SK-N-SH (cell line): ENCODE measurements at regions not wholly inside any gene's neighbourhood (a gene's known extent, or its start where the extent isn't known, plus 50 kb on each side); places are given as distances from the start of the nearest gene placed in this dataset.

Source experiments
- CTCF ChIA-PET: fragments of 300-600, 350-600 bp; formaldehyde crosslinking; extraction: SDS; loops from one replicate; lab custom pipeline; 2021; lab: Yijun Ruan, JAX
- POLR2A ChIA-PET: fragments of 350-600 bp; sonication (Branson Sonifier 250); formaldehyde crosslinking; extraction: SDS; loops from one replicate; lab custom pipeline; 2020; ENCODE audit warnings: antibody characterized with exemption, inconsistent platforms; lab: Yijun Ruan, JAX
- DNase-seq: peaks from one replicate; pipeline ENCODE4 v3.0.0; 2012
- H2AFZ ChIP-seq: fragments of 200-600 bp; sonication (generic); 2 replicates; pipeline ENCODE4 v1.8.1; 2016; ENCODE audit warnings: antibody characterized with exemption, mild to moderate bottlenecking, low read depth
- H3F3A ChIP-seq: fragments of 200-600 bp; sonication (generic); replicated peaks from 2 replicates; pipeline ENCODE3; 2016; ENCODE audit warnings: antibody characterized with exemption, mild to moderate bottlenecking; ENCODE audit not compliant: insufficient read depth
- H3K27ac ChIP-seq, 2 experiments: fragments of 200-500 bp in 1 of 2; fragments of 200-600 bp in 1 of 2; sonication (Bioruptor generic) in 1 of 2; sonication (generic), shearing (Covaris generic) in 1 of 2; 2 replicates each; pipeline versions ENCODE4 v1.5.1 to v1.6.1; 2014 to 2016; ENCODE audit warnings: low read depth in 2 of 2, inconsistent platforms in 1 of 2, low read length in 1 of 2, mild to moderate bottlenecking in 1 of 2, mixed read lengths in 1 of 2
- H3K27me3 ChIP-seq: fragments of 200-600 bp; sonication (generic), shearing (Covaris generic); 2 replicates; pipeline ENCODE4 v1.6.1; 2016; ENCODE audit warnings: mixed run types; ENCODE audit not compliant: insufficient read depth
- H3K36me3 ChIP-seq, 2 experiments: fragments of 200-500 bp in 1 of 2; fragments of 200-600 bp in 1 of 2; sonication (Bioruptor generic) in 1 of 2; sonication (generic) in 1 of 2; replicated peaks in 1 of 2; 2 replicates each; pipeline versions ENCODE3 to v1.5.1; 2014 to 2016; ENCODE audit warnings: low read length in 1 of 2, mild to moderate bottlenecking in 1 of 2; ENCODE audit not compliant: insufficient read depth in 2 of 2, control insufficient read depth in 1 of 2
- H3K4me1 ChIP-seq, 2 experiments: fragments of 200-500 bp in 1 of 2; fragments of 200-600 bp in 1 of 2; sonication (Bioruptor generic) in 1 of 2; sonication (generic), shearing (Covaris generic) in 1 of 2; 2 replicates each; pipeline versions ENCODE4 v1.5.1 to v1.6.1; 2014 to 2016; ENCODE audit warnings: low read depth in 1 of 2, low read length in 1 of 2, mixed run types in 1 of 2; ENCODE audit not compliant: insufficient read depth in 2 of 2, control insufficient read depth in 1 of 2
- H3K4me2 ChIP-seq: fragments of 200-600 bp; sonication (generic), shearing (Covaris generic); 2 replicates; pipeline ENCODE4 v1.6.1; 2017; ENCODE audit warnings: mixed run types
- H3K4me3 ChIP-seq, 2 experiments: fragments of 200-500 bp in 1 of 2; fragments of 200-600 bp in 1 of 2; sonication (Bioruptor generic) in 1 of 2; sonication (generic), shearing (Covaris generic) in 1 of 2; 2 replicates each; pipeline versions ENCODE4 v1.5.1 to v1.8.1; 2014 to 2016; ENCODE audit warnings: low read depth in 2 of 2, inconsistent platforms in 1 of 2, low read length in 1 of 2, mild to moderate bottlenecking in 1 of 2, mixed read lengths in 1 of 2, moderate library complexity in 1 of 2
- H3K79me2 ChIP-seq: fragments of 200-600 bp; sonication (generic); 2 replicates; pipeline ENCODE4 v1.8.1; 2017; ENCODE audit warnings: mild to moderate bottlenecking; ENCODE audit not compliant: insufficient read depth
- H3K9ac ChIP-seq: fragments of 200-600 bp; sonication (generic); 2 replicates; pipeline ENCODE4 v1.6.1; 2017; ENCODE audit warnings: mixed run types
- H3K9me2 ChIP-seq: fragments of 200-600 bp; sonication (generic); 2 replicates; pipeline ENCODE4 v1.6.1; 2017; ENCODE audit warnings: mixed run types
- H3K9me3 ChIP-seq: fragments of 200-600 bp; sonication (generic); 2 replicates; pipeline ENCODE4 v1.6.1; 2017; ENCODE audit warnings: mixed run types, mild to moderate bottlenecking, moderate library complexity
- H4K20me1 ChIP-seq: fragments of 200-600 bp; sonication (generic); 2 replicates; pipeline ENCODE4 v1.6.1; 2017; ENCODE audit warnings: mild to moderate bottlenecking, mixed run types; ENCODE audit not compliant: insufficient read depth
- CHD2 ChIP-seq: fragments of 150-350 bp; IDR thresholded peaks from 2 replicates; pipeline ENCODE4 v1.6.1; 2018; ENCODE audit warnings: low read length; ENCODE audit not compliant: partially characterized antibody
- ELF1 ChIP-seq: IDR thresholded peaks from 2 replicates; pipeline ENCODE4 v1.4.0; 2012
- EP300 ChIP-seq, 2 experiments: IDR thresholded peaks; 2 replicates each; pipeline versions ENCODE4 v1.4.0 to v1.6.1; 2012; ENCODE audit warnings: borderline replicate concordance in 1 of 2, low read depth in 1 of 2, low read length in 1 of 2
- EZH2phosphoT487 ChIP-seq: fragments of 200-600 bp; sonication (generic); IDR thresholded peaks from 2 replicates; pipeline ENCODE4 v1.6.1; 2017; ENCODE audit warnings: low read depth, mixed run types, mild to moderate bottlenecking, antibody characterized with exemption, moderate library complexity, borderline replicate concordance
- FOSL2 ChIP-seq: IDR thresholded peaks from 2 replicates; pipeline ENCODE4 v1.4.0; 2012; ENCODE audit warnings: low read depth, mild to moderate bottlenecking, moderate library complexity, borderline replicate concordance
- FOXJ3 ChIP-seq: sonication (generic); formaldehyde crosslinking; IDR thresholded peaks from 2 replicates; pipeline ENCODE4 v1.5.1; 2020; ENCODE audit warnings: mild to moderate bottlenecking, missing genetic modification reagents
- GABPA ChIP-seq: IDR thresholded peaks from 2 replicates; pipeline ENCODE4 v1.4.0; 2012; ENCODE audit warnings: low read depth, mild to moderate bottlenecking
- GATA2 ChIP-seq: sonication (generic); formaldehyde crosslinking; IDR thresholded peaks from 2 replicates; pipeline ENCODE4 v1.5.0; 2020; ENCODE audit warnings: mild to moderate bottlenecking, missing genetic modification reagents
- JUND ChIP-seq: IDR thresholded peaks from 2 replicates; pipeline ENCODE4 v1.4.0; 2012
- MEF2A ChIP-seq: IDR thresholded peaks from 2 replicates; pipeline ENCODE4 v1.4.0; 2012; ENCODE audit warnings: low read depth, borderline replicate concordance
- MXI1 ChIP-seq: IDR thresholded peaks from 2 replicates; pipeline ENCODE4 v1.6.1; 2012; ENCODE audit warnings: mild to moderate bottlenecking, low read depth, low read length, improper control_type of control experiment
- RAD21 ChIP-seq: IDR thresholded peaks from 2 replicates; pipeline ENCODE4 v1.6.1; 2012; ENCODE audit warnings: mild to moderate bottlenecking, low read length
- RFX5 ChIP-seq: IDR thresholded peaks from 2 replicates; pipeline ENCODE4 v1.6.1; 2012; ENCODE audit warnings: mild to moderate bottlenecking, improper control_type of control experiment, low read length
- SMC3 ChIP-seq: IDR thresholded peaks from 2 replicates; pipeline ENCODE4 v1.6.1; 2012; ENCODE audit warnings: low read depth, low read length, improper control_type of control experiment
- TCF12 ChIP-seq: IDR thresholded peaks from 2 replicates; pipeline ENCODE4 v1.4.0; 2012
- TEAD4 ChIP-seq: IDR thresholded peaks from 2 replicates; pipeline ENCODE4 v1.4.0; 2012; ENCODE audit warnings: mild to moderate bottlenecking, borderline replicate concordance; ENCODE audit not compliant: insufficient read depth
- YY1 ChIP-seq: IDR thresholded peaks from 2 replicates; pipeline ENCODE4 v1.4.0; 2012; ENCODE audit warnings: low read depth, mild to moderate bottlenecking
- WGBS: methylation state at CpG from one replicate; pipeline ENCODE4 v1.1.6; 2017; ENCODE audit warnings: low lambda C conversion rate; 5-methylcytosine and 5-hydroxymethylcytosine counted together
- TF ChIP-seq, protein P1 (sequence below): fragments of 200-600 bp; sonication (generic); IDR thresholded peaks from 2 replicates; pipeline ENCODE4 v1.6.1; 2017; ENCODE audit warnings: antibody characterized with exemption, mild to moderate bottlenecking, moderate library complexity
- TF ChIP-seq, protein P2 (sequence below): fragments of 150-350 bp; IDR thresholded peaks from 2 replicates; pipeline ENCODE4 v1.6.1; 2017; ENCODE audit warnings: antibody characterized with exemption, low read length, low read depth, borderline replicate concordance
- TF ChIP-seq, protein P3 (sequence below): fragments of 150-350 bp; IDR thresholded peaks from 2 replicates; pipeline ENCODE4 v1.6.1; 2016; ENCODE audit warnings: mild to moderate bottlenecking, low read depth, low read length

DNA sequence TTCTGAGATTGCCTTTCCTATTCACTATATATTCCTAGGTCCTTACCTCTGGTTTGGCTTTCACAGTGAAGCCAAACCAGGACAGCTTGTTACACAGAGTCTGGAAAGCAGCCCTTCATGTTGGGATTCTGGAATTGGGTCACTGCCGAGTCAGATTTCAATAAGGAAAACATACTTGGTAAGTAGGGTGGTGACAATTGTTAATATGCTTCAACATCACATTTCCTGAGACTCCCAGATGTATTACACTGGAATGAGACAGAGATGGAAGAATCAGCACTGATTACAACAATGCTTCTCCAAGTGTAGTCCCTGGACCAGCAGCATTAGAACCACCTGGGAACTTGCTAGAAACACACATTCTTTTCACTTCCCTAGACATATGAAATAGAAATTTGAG lies 268.9 kb upstream of the SEMA3C start (continued):
- TF ChIP-seq, protein P1, sequence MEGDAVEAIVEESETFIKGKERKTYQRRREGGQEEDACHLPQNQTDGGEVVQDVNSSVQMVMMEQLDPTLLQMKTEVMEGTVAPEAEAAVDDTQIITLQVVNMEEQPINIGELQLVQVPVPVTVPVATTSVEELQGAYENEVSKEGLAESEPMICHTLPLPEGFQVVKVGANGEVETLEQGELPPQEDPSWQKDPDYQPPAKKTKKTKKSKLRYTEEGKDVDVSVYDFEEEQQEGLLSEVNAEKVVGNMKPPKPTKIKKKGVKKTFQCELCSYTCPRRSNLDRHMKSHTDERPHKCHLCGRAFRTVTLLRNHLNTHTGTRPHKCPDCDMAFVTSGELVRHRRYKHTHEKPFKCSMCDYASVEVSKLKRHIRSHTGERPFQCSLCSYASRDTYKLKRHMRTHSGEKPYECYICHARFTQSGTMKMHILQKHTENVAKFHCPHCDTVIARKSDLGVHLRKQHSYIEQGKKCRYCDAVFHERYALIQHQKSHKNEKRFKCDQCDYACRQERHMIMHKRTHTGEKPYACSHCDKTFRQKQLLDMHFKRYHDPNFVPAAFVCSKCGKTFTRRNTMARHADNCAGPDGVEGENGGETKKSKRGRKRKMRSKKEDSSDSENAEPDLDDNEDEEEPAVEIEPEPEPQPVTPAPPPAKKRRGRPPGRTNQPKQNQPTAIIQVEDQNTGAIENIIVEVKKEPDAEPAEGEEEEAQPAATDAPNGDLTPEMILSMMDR, result no peak
- TF ChIP-seq FOSL2 (no peak), EP300 (IDR thresholded peaks at IDR 0.05; ENCODE audit: borderline replicate concordance in 1 of 2, low read depth in 1 of 2, low read length in 1 of 2) (no peak), EZH2phosphoT487 (no peak), TCF12 (no peak), ELF1 (no peak), GABPA (no peak)

DNA sequence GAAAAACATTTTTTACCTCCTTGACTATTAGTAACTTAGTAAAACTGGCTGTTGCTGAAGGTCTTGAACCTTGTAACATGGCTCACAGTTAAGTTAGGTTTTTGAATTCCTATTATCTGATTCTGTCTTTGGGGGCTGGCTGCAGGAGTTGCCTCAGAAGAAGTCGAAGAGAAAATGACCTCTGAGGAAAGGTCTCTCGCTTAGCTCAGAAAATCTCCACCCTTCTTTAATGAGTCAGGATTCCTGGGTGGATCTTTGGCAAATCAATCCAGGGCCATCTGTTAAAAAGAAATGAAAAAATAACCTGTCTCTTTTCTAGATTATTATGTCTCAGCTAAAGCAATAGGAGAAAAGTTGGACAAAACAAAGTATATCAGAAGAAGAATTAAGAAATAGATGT lies 267.8 kb upstream of the SEMA3C start:
- POLR2A ChIA-PET, result no interaction called here
- no peak overlapping the region for H2AFZ ChIP-seq
- peaks cover 4% of the 10 kb centered on the region for H3F3A ChIP-seq
- no peak overlapping the region for H3K4me3 ChIP-seq
- 0 out of 2 replicates have a peak, but pooled peaks cover 3% of the 10 kb centered on the region for H3K9me2 ChIP-seq
- H3K9ac ChIP-seq, result no peak overlapping the region
- no peak overlapping the region for H3K27ac ChIP-seq
- TF ChIP-seq FOSL2, result no peak
- no peaks in the 10 kb centered on the region for H3K79me2 ChIP-seq
- 67% methylated on average over 2 of the region's 2 CpGs for WGBS
- H4K20me1 ChIP-seq, result no peaks in the 10 kb centered on the region
- no peaks in the 10 kb centered on the region for H3K27me3 ChIP-seq
- H3K36me3 ChIP-seq, result no peaks in the 10 kb centered on the region
- no peaks in the 10 kb centered on the region for H3K9me3 ChIP-seq
- no peak overlapping the region for H3K4me2 ChIP-seq
- DNase-seq, result no peak
- CTCF ChIA-PET, result interaction anchor here (1.1 to 1.3 kb wide), 3 partner anchors 20 to 28 kb away, joined by 3 to 4 read pairs (median 3); no protein-coding TSS in a partner anchor
- H3K4me1 ChIP-seq, result peaks cover 0 to 4% of the 10 kb centered on the region in 2 experiments; a peak in 1 of 4 replicates

DNA sequence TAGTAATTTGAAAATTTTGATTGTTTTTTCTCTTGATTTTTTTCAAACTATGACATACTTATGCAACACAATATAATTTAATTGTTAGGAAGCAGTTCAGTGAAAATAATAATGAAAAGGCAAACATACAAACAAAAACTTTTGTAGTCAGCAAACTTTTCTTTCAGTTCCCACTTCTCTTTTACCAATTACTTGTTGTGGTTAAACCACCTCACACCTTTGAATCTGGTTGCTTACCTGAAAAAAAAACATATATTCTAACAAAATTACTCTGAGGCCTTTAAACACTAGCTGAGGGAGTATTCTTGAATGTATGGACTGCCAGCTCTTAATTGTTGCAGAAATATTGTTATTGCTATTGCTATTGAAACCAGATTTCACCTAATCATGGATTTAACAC lies 266.2 kb upstream of the SEMA3C start:
- Histone ChIP-seq H3K27ac (no peak overlapping the region), H3K27me3 (no peaks in the 10 kb centered on the region), H4K20me1 (no peaks in the 10 kb centered on the region), H3K4me3 (no peak overlapping the region), H3K9me2 (0 out of 2 replicates have a peak, but pooled peaks cover 3% of the 10 kb centered on the region), H3K9me3 (no peaks in the 10 kb centered on the region), H3K36me3 (no peaks in the 10 kb centered on the region), H3F3A (no peaks in the 10 kb centered on the region), H3K79me2 (no peaks in the 10 kb centered on the region), H3K9ac (no peak overlapping the region), H2AFZ (no peak overlapping the region), H3K4me2 (no peak overlapping the region), H3K4me1 (no peaks in the 10 kb centered on the region)
- no peak for TF ChIP-seq GATA2 (CRISPR knock-in tag)
- TF ChIP-seq, protein P2, sequence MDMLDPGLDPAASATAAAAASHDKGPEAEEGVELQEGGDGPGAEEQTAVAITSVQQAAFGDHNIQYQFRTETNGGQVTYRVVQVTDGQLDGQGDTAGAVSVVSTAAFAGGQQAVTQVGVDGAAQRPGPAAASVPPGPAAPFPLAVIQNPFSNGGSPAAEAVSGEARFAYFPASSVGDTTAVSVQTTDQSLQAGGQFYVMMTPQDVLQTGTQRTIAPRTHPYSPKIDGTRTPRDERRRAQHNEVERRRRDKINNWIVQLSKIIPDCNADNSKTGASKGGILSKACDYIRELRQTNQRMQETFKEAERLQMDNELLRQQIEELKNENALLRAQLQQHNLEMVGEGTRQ, result no peak
- TF ChIP-seq RAD21, result no peak
- TF ChIP-seq MEF2A, result no peak
- no peak for TF ChIP-seq CHD2
- no peak for TF ChIP-seq MXI1
- TF ChIP-seq JUND, result no peak
- TF ChIP-seq, protein P1, result no peak
- no peak for TF ChIP-seq ELF1
- no peak for TF ChIP-seq FOSL2
- TF ChIP-seq, protein P3, sequence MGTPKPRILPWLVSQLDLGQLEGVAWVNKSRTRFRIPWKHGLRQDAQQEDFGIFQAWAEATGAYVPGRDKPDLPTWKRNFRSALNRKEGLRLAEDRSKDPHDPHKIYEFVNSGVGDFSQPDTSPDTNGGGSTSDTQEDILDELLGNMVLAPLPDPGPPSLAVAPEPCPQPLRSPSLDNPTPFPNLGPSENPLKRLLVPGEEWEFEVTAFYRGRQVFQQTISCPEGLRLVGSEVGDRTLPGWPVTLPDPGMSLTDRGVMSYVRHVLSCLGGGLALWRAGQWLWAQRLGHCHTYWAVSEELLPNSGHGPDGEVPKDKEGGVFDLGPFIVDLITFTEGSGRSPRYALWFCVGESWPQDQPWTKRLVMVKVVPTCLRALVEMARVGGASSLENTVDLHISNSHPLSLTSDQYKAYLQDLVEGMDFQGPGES, result no peak
- TF ChIP-seq FOXJ3, result no peak
- no peak for TF ChIP-seq GABPA
- no peak for TF ChIP-seq YY1
- no peak for TF ChIP-seq RFX5
- no peak for TF ChIP-seq SMC3
- TF ChIP-seq TEAD4, result no peak
- no peak for TF ChIP-seq EZH2phosphoT487
- ChIA-PET POLR2A (no interaction called here), CTCF (interaction anchor here (1.0 to 2.2 kb wide), 2 partner anchors 15 to 285 kb away, joined by 3 to 7 read pairs; no protein-coding TSS in a partner anchor)
- no peak for DNase-seq
